ENCODE measurements at regions not wholly inside any gene's neighbourhood (a gene's known extent, or its start where the extent isn't known, plus 50 kb on each side); places are given as distances from the start of the nearest gene placed in this dataset.

- H3K79me1 ChIP-seq (ENCODE audit: low read depth, low read length), result no peaks in the 10 kb centered on the region
- no peaks in the 10 kb centered on the region for H3K4me1 ChIP-seq (ENCODE audit: control insufficient read depth in 2 of 2, insufficient read depth in 1 of 2, low read depth in 1 of 2, low read length in 2 of 2)
- no peak overlapping the region for H3K14ac ChIP-seq (ENCODE audit: low read length)
- no CpG with 5 or more reads among the region's 3 CpGs for WGBS, 2 donors (ENCODE audit: extremely low coverage in 2 of 2, insufficient read length in 2 of 2, insufficient replicate concordance in 1 of 2)
- no peak for DNase-seq (ENCODE audit: low spot score)
- no peak overlapping the region for H4K91ac ChIP-seq (ENCODE audit: low read depth, low read length, poor library complexity)
- no peak overlapping the region for H2BK15ac ChIP-seq (ENCODE audit: low read length)
- H3K4ac ChIP-seq (ENCODE audit: low read length), result no peak overlapping the region
- no peaks in the 10 kb centered on the region for H3K27me3 ChIP-seq (ENCODE audit: control insufficient read depth in 3 of 3, insufficient read depth in 3 of 3, low read depth in 1 of 3, low read length in 3 of 3)
- H3K9ac ChIP-seq (ENCODE audit: low read depth, low read length, poor library complexity), result no peak overlapping the region
- no peak overlapping the region for H2AFZ ChIP-seq (ENCODE audit: low read length)
- no peak overlapping the region for H3K18ac ChIP-seq (ENCODE audit: low read length)
- H3K27ac ChIP-seq (replicated peaks; ENCODE audit: low read length), result no peak overlapping the region
- H2AK5ac ChIP-seq (ENCODE audit: low read depth, low read length), result no peak overlapping the region
- no peaks in the 10 kb centered on the region for H3K36me3 ChIP-seq (replicated peaks in 1 of 2; ENCODE audit: control insufficient read depth in 2 of 2, insufficient read depth in 2 of 2, low read length in 2 of 2)
- H2BK120ac ChIP-seq (ENCODE audit: low read depth, low read length), result no peak overlapping the region
- no peak overlapping the region for H4K8ac ChIP-seq (ENCODE audit: low read depth, low read length)
- no peak overlapping the region for H2BK5ac ChIP-seq (ENCODE audit: low read length)
- no peak overlapping the region for H3K4me3 ChIP-seq (ENCODE audit: low read length in 2 of 2)
- no peak overlapping the region for H2BK12ac ChIP-seq (ENCODE audit: low read length)
- H3K9me3 ChIP-seq (replicated peaks in 1 of 2; ENCODE audit: control insufficient read depth in 2 of 2, insufficient read depth in 1 of 2, low read depth in 1 of 2, low read length in 2 of 2), result no peaks in the 10 kb centered on the region
- H3K4me2 ChIP-seq (ENCODE audit: insufficient read depth, low read length, poor library complexity, severe bottlenecking), result no peak overlapping the region
- no peak overlapping the region for H3K23ac ChIP-seq (ENCODE audit: low read depth, low read length, poor library complexity)
Measured at GRCh38 chr7:81206217-81206616, 287.4 kb upstream of the SEMA3C start.

GRCh38 chr7:81201188-81201587, 282.3 kb upstream of the SEMA3C start:
- Histone ChIP-seq H2AFZ (ENCODE audit: low read length) (no peak overlapping the region), H3K23ac (ENCODE audit: low read depth, low read length, poor library complexity) (no peak overlapping the region), H3K4me3 (ENCODE audit: low read length in 2 of 2) (no peak overlapping the region), H2BK120ac (ENCODE audit: low read depth, low read length) (no peak overlapping the region), H3K4ac (ENCODE audit: low read length) (no peak overlapping the region), H2AK5ac (ENCODE audit: low read depth, low read length) (no peak overlapping the region), H3K27ac (replicated peaks; ENCODE audit: low read length) (no peak overlapping the region), H3K14ac (ENCODE audit: low read length) (no peak overlapping the region), H4K91ac (ENCODE audit: low read depth, low read length, poor library complexity) (no peak overlapping the region), H2BK12ac (ENCODE audit: low read length) (no peak overlapping the region), H3K36me3 (replicated peaks in 1 of 2; ENCODE audit: control insufficient read depth in 2 of 2, insufficient read depth in 2 of 2, low read length in 2 of 2) (no peaks in the 10 kb centered on the region), H3K4me2 (ENCODE audit: insufficient read depth, low read length, poor library complexity, severe bottlenecking) (no peak overlapping the region), H3K79me1 (ENCODE audit: low read depth, low read length) (no peaks in the 10 kb centered on the region), H4K8ac (ENCODE audit: low read depth, low read length) (no peak overlapping the region), H3K27me3 (ENCODE audit: control insufficient read depth in 3 of 3, insufficient read depth in 3 of 3, low read depth in 1 of 3, low read length in 3 of 3) (no peaks in the 10 kb centered on the region), H3K9ac (ENCODE audit: low read depth, low read length, poor library complexity) (no peak overlapping the region), H3K4me1 (ENCODE audit: control insufficient read depth in 2 of 2, insufficient read depth in 1 of 2, low read depth in 1 of 2, low read length in 2 of 2) (no peaks in the 10 kb centered on the region), H2BK15ac (ENCODE audit: low read length) (no peak overlapping the region), H3K18ac (ENCODE audit: low read length) (no peak overlapping the region), H2BK5ac (ENCODE audit: low read length) (no peak overlapping the region), H3K9me3 (replicated peaks in 1 of 2; ENCODE audit: control insufficient read depth in 2 of 2, insufficient read depth in 1 of 2, low read depth in 1 of 2, low read length in 2 of 2) (no peaks in the 10 kb centered on the region)
- WGBS, 2 donors (ENCODE audit: extremely low coverage in 2 of 2, insufficient read length in 2 of 2, insufficient replicate concordance in 1 of 2), result no CpG with 5 or more reads among the region's 5 CpGs
- DNase-seq (ENCODE audit: low spot score), result no peak

GRCh38 chr7:81198766-81199165, 279.9 kb upstream of the SEMA3C start:
- Histone ChIP-seq H3K23ac (ENCODE audit: low read depth, low read length, poor library complexity) (no peak overlapping the region), H2BK12ac (ENCODE audit: low read length) (no peak overlapping the region), H4K91ac (ENCODE audit: low read depth, low read length, poor library complexity) (no peak overlapping the region), H3K36me3 (replicated peaks in 1 of 2; ENCODE audit: control insufficient read depth in 2 of 2, insufficient read depth in 2 of 2, low read length in 2 of 2) (no peaks in the 10 kb centered on the region), H2AK5ac (ENCODE audit: low read depth, low read length) (no peak overlapping the region), H4K8ac (ENCODE audit: low read depth, low read length) (no peak overlapping the region), H3K4me1 (ENCODE audit: control insufficient read depth in 2 of 2, insufficient read depth in 1 of 2, low read depth in 1 of 2, low read length in 2 of 2) (no peaks in the 10 kb centered on the region), H3K4me3 (ENCODE audit: low read length in 2 of 2) (no peak overlapping the region), H2BK120ac (ENCODE audit: low read depth, low read length) (no peak overlapping the region), H2BK15ac (ENCODE audit: low read length) (no peak overlapping the region), H3K4me2 (ENCODE audit: insufficient read depth, low read length, poor library complexity, severe bottlenecking) (no peak overlapping the region), H3K79me1 (ENCODE audit: low read depth, low read length) (no peaks in the 10 kb centered on the region), H3K4ac (ENCODE audit: low read length) (no peak overlapping the region), H3K18ac (ENCODE audit: low read length) (no peak overlapping the region), H3K27me3 (ENCODE audit: control insufficient read depth in 3 of 3, insufficient read depth in 3 of 3, low read depth in 1 of 3, low read length in 3 of 3) (no peaks in the 10 kb centered on the region), H2AFZ (ENCODE audit: low read length) (no peak overlapping the region), H2BK5ac (ENCODE audit: low read length) (no peak overlapping the region), H3K9ac (ENCODE audit: low read depth, low read length, poor library complexity) (no peak overlapping the region), H3K27ac (replicated peaks; ENCODE audit: low read length) (no peak overlapping the region), H3K14ac (ENCODE audit: low read length) (no peak overlapping the region), H3K9me3 (replicated peaks in 1 of 2; ENCODE audit: control insufficient read depth in 2 of 2, insufficient read depth in 1 of 2, low read depth in 1 of 2, low read length in 2 of 2) (no peaks in the 10 kb centered on the region)
- DNase-seq (ENCODE audit: low spot score), result no peak
- no CpG with 5 or more reads among the region's 1 CpG for WGBS, 2 donors (ENCODE audit: extremely low coverage in 2 of 2, insufficient read length in 2 of 2, insufficient replicate concordance in 1 of 2)

- Histone ChIP-seq H3K79me1 (ENCODE audit: low read depth, low read length) (no peaks in the 10 kb centered on the region), H3K27me3 (ENCODE audit: control insufficient read depth in 3 of 3, insufficient read depth in 3 of 3, low read depth in 1 of 3, low read length in 3 of 3) (no peaks in the 10 kb centered on the region), H3K4me3 (ENCODE audit: low read length in 2 of 2) (no peak overlapping the region), H2BK5ac (ENCODE audit: low read length) (no peak overlapping the region), H3K18ac (ENCODE audit: low read length) (no peak overlapping the region), H4K8ac (ENCODE audit: low read depth, low read length) (no peak overlapping the region), H3K4me2 (ENCODE audit: insufficient read depth, low read length, poor library complexity, severe bottlenecking) (no peak overlapping the region), H4K91ac (ENCODE audit: low read depth, low read length, poor library complexity) (no peak overlapping the region), H3K9ac (ENCODE audit: low read depth, low read length, poor library complexity) (no peak overlapping the region), H3K4ac (ENCODE audit: low read length) (no peak overlapping the region), H3K9me3 (replicated peaks in 1 of 2; ENCODE audit: control insufficient read depth in 2 of 2, insufficient read depth in 1 of 2, low read depth in 1 of 2, low read length in 2 of 2) (no peaks in the 10 kb centered on the region), H2BK12ac (ENCODE audit: low read length) (no peak overlapping the region), H2AK5ac (ENCODE audit: low read depth, low read length) (no peak overlapping the region), H3K23ac (ENCODE audit: low read depth, low read length, poor library complexity) (no peak overlapping the region), H3K27ac (replicated peaks; ENCODE audit: low read length) (no peak overlapping the region), H2BK120ac (ENCODE audit: low read depth, low read length) (no peak overlapping the region), H2AFZ (ENCODE audit: low read length) (no peak overlapping the region), H3K36me3 (replicated peaks in 1 of 2; ENCODE audit: control insufficient read depth in 2 of 2, insufficient read depth in 2 of 2, low read length in 2 of 2) (no peaks in the 10 kb centered on the region), H3K4me1 (ENCODE audit: control insufficient read depth in 2 of 2, insufficient read depth in 1 of 2, low read depth in 1 of 2, low read length in 2 of 2) (no peaks in the 10 kb centered on the region), H3K14ac (ENCODE audit: low read length) (no peak overlapping the region), H2BK15ac (ENCODE audit: low read length) (no peak overlapping the region)
- no CpG with 5 or more reads among the region's 2 CpGs for WGBS, 2 donors (ENCODE audit: extremely low coverage in 2 of 2, insufficient read length in 2 of 2, insufficient replicate concordance in 1 of 2)
- no peak for DNase-seq (ENCODE audit: low spot score)
Measured at GRCh38 chr7:81197266-81197665, 278.4 kb upstream of the SEMA3C start.

All from neuronal stem cell (in vitro differentiated cells).